C1 segment of cervical spinal cord (tissue), 14 donors: ENCODE measurements at regions not wholly inside any gene's neighbourhood (a gene's known extent, or its start where the extent isn't known, plus 50 kb on each side); places are given as distances from the start of the nearest gene placed in this dataset.
A peak's percentile ranks its signal among the peaks of the same experiment; 100 is the strongest.

Experiments used
- DNase-seq, 14 donors: peaks; one replicate each; lab custom pipeline; 2025; lab: John Stamatoyannopoulos, UW

DNA sequence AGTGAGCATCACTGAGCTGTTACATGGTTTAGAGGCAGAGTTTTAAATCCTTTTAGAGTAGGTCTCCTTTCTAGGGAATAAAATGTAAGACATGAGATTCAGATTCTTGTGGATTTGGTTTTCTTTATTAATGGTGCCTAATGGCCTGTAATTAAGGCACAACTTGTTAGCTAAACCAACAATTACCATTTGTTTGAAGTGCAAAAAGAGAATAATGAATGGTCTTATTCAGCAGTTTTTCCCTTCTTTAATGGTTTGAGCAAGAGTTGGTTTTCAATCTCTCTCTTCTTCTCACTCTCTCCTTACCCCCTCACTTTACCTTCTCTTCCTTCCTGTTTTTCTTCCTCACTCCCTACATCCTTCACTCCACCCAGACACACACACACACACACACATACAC lies 312.2 kb upstream of the TRIB2 start:
- DNase-seq: no peak

DNA sequence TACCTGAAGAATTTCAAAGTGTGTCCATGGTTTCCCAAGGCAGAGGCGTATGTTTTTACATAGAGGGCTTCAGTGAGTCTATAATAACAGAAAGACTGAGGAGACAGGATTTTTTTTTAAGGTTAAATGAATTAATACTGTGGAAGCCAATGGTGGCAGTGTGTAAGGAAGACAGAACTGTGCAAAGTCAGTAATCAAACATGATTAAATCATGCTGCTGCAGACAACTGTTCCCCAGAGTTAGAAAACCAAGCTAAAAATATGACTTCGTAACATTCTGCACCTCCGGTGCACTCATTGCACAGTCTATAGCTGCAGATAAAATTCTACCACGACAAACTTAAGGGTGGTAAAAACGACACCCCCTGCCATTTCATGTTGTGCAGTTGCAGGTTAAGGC lies 309.6 kb upstream of the TRIB2 start:
- DNase-seq: no peak

DNA sequence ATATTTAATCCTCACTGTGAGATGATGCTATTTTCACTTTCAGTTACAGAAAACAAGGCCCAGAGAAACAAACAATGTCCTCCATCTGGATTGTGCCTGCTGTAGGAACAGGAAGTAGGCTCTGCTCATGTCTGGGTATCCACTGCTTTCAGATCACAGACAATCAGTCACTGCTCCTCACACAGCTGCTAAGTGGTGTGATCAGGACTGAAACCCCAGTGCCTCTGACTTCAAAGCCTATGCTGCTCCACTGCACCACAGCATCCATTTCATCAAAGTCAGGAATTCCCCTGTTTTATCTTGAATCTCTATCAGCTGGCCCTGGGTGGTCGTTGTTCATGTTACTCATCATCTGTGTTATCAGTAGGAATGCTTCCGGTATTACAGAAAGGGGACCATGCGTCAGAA lies 303.8 kb upstream of the TRIB2 start:
- DNase-seq: no peak

DNA sequence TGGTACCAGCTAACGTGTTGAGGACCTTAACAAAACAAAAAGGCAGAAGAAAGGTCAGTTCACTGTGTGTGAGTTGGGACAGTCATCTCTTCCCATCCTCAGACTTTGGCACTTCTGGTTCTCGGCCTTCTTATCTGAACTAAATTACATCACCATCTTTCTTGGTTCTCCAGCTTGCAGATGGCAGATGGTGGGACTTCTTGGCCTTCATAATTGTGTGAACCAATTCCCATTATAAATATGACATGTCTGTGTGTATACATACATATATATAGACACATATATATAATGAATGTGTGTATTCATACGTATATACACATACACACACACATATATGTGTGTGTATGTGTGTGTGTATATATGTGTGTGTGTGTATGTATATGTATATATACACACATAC lies 301.2 kb upstream of the TRIB2 start:
- DNase-seq: no peak

DNA sequence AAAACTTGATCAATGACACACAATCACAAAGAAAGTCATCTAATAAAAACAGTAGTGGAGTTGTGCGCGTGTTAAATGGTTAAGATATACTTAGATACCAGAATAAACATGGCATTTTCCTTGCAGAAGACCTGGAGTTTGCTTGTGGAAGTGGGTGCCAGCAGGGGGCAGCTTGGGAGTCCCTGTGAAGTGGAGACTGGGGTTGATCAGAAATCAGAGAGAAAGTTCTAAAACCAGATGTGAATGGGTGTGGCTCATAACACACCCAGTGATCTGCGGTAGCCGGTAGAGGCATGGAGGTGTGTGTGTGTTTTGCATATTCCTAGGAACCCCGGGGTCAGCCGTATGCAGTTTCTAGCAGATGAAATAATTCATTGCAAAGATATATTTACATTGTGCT lies 300.1 kb upstream of the TRIB2 start:
- DNase-seq: peak in 1 of 14 donors; percentile 1

DNA sequence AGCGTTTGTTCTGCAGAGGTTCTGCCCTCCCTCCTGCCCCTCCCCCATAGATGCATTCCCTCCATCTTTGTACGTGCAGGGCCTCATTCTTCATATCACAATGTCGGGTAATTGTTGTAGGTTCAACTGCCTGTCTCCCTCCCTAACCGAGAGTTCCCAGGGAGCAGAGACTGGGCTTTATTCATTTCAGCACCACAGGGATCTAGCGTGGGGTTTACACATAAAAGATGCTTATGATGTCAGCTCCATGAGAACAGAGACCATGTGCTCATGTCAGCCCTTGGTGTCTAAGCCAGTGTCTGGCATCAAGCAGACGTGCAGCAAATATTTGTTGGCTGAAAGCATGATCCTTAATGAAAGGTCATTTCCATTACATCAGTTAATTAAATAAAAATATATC lies 298.9 kb upstream of the TRIB2 start:
- DNase-seq: no peak

DNA sequence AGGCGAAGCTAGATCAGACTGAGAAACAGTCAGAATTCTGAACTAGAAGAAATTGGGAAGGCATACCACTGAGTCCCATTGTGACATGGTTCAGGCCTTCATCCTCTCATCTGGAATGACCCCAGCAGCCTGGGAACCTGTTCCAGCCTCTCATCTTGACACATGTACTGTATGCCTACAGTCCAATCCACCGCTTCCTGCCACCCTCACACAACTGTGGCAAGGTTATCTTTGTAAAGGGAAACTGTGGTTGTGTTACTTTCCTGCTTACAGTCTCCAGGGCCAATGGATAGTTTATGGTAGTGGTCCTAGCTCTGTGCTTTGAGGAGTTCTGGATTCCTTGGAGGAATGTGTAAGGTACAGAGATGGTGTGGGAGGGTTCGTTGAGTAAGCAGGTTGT lies 296.9 kb upstream of the TRIB2 start:
- DNase-seq: no peak

DNA sequence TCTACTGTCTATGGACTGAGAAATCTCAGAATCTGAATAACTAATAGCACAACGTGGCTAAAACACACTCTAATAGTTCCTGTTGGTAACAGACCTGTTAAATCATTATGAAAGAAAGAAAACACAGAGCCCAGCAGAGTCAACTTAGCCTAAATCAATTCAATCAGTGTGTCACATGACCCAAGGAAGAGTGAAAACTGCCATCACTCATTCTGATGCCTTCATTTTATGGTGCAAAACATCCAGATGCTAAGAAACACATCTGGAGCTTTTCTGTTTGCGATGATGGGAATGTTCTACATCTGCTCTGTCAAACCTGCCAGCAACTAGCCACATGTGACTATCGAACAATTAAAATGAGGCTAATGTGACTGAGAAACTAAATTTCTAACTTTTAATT lies 295.7 kb upstream of the TRIB2 start:
- DNase-seq: no peak

DNA sequence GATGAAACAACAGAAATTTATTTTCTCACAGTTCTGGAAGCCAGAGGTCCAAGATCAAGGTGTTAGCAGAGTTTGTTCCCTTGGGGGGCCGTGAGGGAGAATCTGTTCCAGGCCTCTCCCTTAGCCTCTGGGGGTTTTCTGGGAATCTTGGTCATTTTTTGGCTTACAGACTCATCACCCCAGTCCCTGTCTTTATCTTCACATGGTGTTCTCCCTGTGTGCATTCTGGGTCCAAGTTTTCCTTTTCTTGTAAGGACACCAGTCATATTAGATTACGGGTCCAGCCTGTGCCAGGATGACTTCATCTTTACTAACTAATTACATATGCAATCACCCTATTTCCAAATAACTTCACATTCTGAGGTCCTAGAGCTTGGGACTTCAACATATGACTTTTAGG lies 292.5 kb upstream of the TRIB2 start:
- no peak for DNase-seq

DNA sequence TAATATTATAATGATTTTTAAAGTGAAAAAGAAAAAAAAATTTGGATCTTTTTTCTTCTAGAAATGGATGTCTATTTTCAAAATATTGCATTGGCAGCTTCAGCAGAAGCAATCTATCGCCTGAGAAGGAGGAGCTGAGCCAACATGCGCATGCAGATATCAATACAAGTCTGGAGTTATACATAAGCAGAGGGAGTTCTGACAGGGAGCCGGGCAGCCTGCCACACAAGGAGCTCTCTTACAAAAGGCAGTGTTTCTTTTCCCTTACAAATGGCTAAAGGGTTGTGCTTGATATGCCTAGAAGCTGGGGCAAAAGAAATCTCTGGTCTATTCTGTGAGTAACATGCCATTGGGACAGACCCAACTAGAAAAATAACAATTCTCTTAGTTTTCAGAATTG lies 291.9 kb upstream of the TRIB2 start:
- DNase-seq: no peak

DNA sequence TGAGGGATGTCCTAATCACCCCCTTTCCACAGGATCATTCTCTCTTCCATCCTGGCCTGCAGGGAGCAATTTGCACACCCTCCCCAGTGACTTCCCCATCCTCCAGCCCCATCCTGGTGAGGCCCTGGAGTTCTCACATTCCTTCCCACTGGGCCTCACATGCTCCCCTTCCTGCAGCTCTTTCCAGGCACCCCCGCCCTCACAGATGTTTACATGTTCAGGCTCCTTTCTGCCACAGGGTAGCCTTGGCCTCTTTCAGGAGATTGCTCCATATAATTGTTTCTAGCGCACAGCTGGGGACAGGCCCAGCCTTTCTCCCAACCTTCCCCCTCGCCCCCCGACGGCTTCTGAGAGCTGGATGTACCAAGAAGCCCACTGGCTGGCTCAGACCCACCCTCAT lies 288.4 kb upstream of the TRIB2 start:
- no peak for DNase-seq

DNA sequence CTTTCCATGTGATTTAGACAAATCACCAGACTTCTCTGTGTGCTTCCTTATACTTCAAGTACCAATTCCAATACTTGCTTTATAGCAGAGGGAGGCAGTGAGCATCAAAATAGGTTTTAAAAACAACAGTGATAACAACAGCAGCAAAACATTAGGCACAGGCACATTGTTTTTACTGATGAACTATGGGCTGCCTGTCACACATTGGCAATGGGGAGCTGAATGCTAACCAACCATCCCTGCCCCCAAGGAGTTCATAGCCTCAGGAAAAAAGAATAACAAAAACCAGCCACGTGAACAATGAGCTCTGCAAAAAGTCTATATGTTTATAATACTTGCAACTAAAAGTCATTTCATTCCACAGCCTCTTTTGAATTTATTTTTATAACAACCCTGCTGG lies 287.9 kb upstream of the TRIB2 start:
- DNase-seq: no peak

DNA sequence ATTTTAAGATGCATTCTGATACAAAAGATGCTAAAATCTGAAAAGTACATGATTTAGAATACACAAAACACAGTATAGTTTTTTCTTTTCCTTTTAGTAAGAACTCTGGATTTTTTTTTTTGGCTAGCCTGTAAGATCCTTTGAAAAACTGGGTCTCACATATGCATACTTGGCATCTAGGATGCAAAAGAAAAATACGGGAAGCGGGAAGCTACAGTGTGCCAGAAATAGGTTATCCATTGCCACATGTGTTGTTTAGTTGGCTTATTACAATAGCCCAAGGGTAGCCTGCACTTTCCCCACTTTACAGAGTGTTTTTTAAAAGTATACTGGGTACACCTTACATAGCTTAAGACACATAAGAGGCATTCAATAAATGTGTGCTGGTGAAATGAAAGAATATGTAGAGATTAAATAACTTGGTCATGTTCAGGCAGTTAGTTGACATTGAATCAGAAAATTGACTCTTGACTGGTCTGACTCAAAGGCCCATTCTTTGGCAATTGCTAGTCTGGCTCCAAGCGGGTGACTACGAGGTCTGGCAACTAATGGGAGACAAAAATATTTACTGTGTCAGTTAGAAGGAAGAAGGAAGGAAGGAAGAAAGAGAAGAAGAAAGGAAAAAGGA lies 286.8 kb upstream of the TRIB2 start:
- no peak for DNase-seq

DNA sequence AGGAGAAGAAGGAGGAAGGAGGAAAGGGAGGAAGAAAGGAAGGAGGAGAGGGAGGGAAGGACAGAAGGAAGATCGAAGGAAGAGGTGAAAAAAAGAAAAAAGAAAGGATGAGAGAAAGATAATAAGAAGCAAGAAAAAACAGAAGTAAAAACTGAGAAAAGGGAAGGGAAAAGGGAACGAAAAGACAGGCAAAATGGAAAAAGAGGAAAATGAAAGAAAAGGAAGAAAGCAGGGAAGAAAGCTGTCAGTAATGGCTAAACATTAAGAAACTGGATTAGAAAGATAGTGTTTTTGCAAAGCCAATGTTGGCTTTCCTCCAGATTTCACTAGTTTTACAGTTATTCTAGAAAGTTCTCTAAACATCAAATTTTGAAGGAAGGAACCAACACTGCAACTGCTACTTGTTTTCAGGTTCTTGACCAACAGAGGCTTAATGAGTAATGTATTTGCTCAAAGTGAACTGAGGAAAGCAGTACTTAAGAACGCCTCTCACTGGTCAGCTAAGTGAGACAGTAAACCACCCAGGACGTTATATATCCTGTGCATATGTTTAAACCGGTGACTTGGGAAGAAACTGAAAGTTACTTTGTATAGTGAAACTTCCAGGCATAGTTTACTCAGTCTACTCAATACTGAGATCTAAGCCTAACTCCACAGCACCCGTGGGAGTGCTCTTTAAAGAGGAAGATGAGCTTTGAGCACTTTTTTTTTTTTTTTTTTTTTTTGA lies 286.2 kb upstream of the TRIB2 start:
- no peak for DNase-seq

DNA sequence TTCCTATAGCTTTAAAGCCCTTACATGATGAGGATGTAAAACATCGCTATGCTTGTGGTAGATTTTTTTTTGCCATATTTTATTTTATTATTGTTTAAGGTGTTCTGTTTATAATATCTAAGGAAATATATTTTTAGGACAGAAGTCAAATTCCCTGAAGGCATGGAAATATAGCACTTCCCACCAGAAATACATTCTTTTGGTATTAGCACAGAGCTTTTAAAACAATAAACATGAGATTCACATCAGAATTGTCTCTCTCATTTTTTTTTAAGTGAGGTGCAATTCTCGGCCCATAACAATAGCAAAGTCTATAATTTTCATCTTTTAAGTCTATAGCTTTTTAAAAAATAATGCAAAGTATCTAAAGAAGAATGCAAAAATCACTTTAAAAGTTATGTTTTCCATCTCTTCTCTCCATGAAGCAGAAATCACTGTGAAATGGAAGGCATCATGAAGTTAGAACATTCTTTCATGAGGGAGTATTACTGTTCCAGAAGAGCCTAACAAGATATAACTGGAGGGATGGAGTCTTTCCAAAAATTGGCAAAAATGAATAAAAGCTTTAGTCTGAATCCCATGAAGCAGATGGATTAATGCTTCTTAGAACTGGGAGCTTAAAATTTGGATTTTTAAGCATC lies 283.6 kb upstream of the TRIB2 start:
- DNase-seq: no peak

DNA sequence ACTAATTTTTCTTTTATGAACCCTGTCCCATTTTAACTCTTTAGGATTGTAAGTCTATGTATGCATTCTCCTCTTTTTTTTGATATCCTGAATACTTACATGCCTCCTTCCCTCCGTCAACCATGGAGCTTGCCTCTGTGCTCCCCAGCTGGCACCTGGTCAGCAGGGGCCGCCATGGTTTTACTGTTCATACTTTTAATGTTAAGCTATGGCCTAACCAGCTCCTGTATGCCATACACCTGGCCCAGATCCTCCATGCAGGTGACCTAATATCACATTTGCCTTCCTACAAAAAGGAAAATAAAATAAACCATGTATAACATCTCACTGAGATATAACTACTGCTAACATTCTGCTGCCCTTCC lies 283.1 kb upstream of the TRIB2 start:
- no peak for DNase-seq

DNA sequence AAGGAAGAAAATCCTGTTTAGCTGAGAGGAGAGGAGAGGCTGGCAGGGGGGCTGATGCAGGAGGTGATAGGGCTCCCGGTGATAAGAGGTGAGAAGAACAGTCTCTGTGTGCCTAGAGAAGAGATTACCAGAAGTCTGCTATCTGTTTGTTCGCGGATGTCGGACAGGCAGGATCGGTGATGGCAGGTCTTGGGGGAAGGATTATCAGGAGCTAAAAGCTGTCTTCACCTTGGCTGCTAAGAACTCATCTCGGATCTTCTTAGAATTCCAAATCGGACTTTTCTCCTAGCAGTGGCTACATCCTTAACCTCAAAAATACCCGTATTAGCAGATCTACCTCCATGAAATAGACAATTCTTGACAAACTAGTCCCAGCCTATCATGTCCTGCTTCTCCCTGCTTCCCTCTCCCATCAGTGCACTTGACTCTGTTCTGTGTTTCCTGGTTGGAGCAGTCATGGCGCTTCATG lies 282.1 kb upstream of the TRIB2 start:
- DNase-seq: no peak

DNA sequence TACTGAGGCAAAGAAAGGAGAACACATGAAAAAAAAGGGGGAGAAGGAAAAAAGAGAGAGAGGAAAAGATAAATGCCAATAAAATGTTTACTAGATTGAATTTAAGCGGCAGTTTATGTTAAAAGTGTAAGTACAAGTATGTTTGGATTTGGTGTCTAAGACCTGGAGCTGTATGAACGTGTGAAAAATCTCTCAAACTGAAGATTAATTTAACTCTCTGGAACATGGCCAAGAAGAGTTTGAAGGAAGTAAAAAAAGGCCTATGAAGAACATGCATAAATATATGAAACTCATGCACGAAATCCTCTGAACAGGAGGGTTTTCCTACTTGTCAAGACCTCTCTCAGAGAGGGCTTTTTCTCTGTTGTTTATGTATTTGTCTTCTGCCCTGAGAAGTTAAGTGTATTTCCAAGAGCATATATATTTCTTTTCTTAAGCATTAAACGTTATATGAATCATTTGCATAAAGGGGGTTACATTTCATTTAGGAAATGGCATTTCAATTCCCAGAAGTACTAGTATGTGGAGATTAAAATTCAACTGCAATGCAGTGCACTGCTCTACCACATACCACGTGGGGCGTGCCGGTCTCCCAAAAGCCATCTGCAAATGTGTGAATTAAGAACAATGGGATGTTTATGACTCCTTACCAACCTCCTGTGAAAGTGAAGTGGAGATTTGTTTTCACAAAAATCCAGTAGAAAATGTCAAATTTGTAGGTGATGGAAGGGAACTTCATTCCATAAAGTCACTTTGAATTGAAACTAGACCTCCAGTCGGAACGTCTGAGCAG lies 281.1 kb upstream of the TRIB2 start:
- DNase-seq: no peak

DNA sequence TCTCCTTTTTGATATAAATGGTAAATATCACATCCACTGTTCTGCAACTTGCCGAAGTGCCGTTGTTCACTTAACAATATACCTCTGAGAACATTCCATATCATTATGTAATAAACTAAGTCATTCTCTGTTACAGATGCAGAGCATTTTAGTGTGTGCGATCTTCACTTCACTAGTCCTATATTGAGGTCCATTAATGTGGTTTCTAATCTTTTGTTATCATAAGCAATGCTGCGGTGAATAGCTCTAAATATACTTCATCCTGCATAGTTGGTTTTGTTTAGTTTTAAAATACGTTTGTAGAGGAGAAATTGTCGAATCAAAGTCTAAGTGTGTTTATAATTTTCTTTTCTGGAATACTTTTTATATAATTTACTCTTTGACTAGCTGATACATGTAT lies 280.3 kb upstream of the TRIB2 start:
- no peak for DNase-seq

DNA sequence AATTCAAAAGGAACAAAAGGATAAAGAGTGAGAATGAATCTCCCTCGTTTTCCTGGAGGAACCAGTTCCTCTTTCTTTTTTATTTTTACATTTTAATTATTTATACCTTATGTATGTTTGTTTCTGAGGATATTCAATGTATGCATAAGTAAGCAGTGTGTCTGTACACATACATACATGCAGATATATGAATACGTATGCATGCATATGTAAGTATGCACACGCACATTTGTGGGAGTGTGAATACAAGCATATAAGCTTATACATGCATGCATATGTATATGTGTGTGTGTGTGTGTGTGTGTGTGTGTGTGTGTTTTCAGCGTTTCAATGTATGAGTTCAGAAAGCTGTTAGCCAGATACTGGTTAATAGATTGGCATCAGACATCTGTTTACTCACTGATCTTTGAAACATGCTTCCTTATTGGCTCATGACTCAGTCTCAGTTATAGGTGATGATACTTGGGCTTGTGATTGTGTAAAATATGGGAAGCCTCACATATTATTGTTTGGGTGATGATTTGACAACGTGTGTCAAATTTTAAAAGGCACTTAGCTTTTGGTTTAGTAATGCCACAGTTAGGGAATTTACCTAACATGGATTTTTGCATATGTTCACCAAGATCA lies 279.7 kb upstream of the TRIB2 start:
- DNase-seq: no peak

DNA sequence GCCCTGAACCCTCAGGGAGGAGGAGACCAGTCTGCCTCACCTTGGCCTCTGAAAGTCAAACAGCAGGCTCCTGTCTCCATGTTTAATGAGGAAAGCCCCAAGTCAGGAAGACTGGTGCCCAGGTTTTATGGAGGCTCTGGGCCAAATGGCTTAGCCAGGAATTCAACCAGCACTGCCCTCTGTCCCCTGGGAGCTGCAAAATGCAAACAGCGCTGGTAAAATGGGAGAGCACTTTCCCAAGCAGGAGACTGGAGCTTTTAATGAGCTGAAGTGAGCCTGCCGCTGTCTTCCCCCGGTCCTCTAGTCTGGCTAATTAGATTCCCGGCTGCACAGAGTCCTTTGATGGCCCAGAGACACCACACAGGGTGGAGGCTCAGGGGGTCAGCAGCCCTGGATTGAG lies 276.0 kb upstream of the TRIB2 start:
- DNase-seq: no peak
